ENCODE measurements at regions not wholly inside any gene's neighbourhood (a gene's known extent, or its start where the extent isn't known, plus 50 kb on each side); places are given as distances from the start of the nearest gene placed in this dataset.

DNA sequence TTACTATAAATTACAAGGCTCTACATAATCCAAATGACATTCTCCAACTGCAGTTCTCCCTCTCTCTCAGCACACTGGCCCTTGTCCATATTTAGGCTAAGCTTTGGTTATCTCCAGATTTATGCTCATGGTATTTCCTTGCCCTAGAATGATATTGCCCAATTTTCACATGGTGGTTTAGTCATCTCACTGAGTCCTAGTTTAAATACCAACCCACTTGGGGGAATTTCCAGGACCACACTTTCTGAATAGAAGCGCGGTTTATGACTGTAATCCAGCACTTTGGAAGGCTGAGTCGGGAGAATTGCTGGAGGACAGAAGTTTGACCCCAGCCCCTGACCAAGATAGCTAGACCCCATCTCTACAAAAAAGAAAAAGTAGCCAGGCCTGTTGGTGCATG, 280.1 kb upstream of the MON1B start:
- no peaks in the 10 kb centered on the region for H3K9me3 ChIP-seq (ENCODE audit: low read depth)
- no peak overlapping the region for H3K4me2 ChIP-seq
- no peaks in the 10 kb centered on the region for H3K27me3 ChIP-seq
- H3K4me1 ChIP-seq (ENCODE audit: insufficient read depth) = no peaks in the 10 kb centered on the region
- peak; percentile 19 for DNase-seq (ENCODE audit: low spot score)
- H2AFZ ChIP-seq = no peak overlapping the region
- 77% methylated on average over 3 of the region's 3 CpGs for WGBS (ENCODE audit: low lambda C conversion rate, missing lambda C conversion rate)
- no peaks in the 10 kb centered on the region for H3K9me2 ChIP-seq (replicated peaks; ENCODE audit: insufficient read depth)
- TF ChIP-seq, protein P1, sequence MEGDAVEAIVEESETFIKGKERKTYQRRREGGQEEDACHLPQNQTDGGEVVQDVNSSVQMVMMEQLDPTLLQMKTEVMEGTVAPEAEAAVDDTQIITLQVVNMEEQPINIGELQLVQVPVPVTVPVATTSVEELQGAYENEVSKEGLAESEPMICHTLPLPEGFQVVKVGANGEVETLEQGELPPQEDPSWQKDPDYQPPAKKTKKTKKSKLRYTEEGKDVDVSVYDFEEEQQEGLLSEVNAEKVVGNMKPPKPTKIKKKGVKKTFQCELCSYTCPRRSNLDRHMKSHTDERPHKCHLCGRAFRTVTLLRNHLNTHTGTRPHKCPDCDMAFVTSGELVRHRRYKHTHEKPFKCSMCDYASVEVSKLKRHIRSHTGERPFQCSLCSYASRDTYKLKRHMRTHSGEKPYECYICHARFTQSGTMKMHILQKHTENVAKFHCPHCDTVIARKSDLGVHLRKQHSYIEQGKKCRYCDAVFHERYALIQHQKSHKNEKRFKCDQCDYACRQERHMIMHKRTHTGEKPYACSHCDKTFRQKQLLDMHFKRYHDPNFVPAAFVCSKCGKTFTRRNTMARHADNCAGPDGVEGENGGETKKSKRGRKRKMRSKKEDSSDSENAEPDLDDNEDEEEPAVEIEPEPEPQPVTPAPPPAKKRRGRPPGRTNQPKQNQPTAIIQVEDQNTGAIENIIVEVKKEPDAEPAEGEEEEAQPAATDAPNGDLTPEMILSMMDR (IDR thresholded peaks at IDR 0.05; ENCODE audit: poor library complexity) = no peak
- TF ChIP-seq EZH2 (IDR thresholded peaks at IDR 0.05; ENCODE audit: borderline replicate concordance) = no peak
- no peak overlapping the region for H3K4me3 ChIP-seq
- H3K36me3 ChIP-seq (replicated peaks; ENCODE audit: insufficient read depth, low read depth) = no peaks in the 10 kb centered on the region
- no peak overlapping the region for H3K27ac ChIP-seq
- H3K79me2 ChIP-seq = no peaks in the 10 kb centered on the region
- H4K20me1 ChIP-seq (ENCODE audit: insufficient read depth, poor library complexity, severe bottlenecking) = no peaks in the 10 kb centered on the region

DNA sequence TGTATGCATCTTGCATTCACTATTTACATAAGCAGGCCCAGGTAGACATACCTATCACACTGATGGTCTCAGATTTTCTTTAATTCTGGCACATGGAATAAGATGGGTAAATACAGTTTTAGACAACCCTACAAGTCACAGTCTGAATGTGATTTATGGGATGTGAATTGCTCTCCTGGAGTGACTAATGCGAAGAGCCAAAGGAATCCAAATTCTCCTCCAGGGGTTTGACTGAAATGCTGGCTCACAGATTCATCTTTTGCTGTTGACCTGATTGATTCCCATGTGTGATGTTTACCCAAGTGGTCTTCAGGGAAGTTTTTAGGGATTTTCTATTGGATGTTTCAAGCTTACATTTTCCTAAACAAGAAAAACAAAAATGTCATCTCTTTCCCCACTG, 277.9 kb upstream of the MON1B start:
- TF ChIP-seq EZH2phosphoT487 (IDR thresholded peaks at IDR 0.05; ENCODE audit: low read depth, severe bottlenecking, unreplicated experiment) (no peak), EZH2 (IDR thresholded peaks at IDR 0.05; ENCODE audit: borderline replicate concordance) (no peak)
- TF ChIP-seq, protein P1 (IDR thresholded peaks at IDR 0.05; ENCODE audit: poor library complexity) = no peak
- H3K36me3 ChIP-seq (replicated peaks; ENCODE audit: insufficient read depth, low read depth) = no peaks in the 10 kb centered on the region
- H3K27me3 ChIP-seq = no peaks in the 10 kb centered on the region
- no peak overlapping the region for H3K4me2 ChIP-seq
- 82% methylated on average over 1 of the region's 1 CpG for WGBS (ENCODE audit: low lambda C conversion rate, missing lambda C conversion rate)
- no peak overlapping the region for H3K4me3 ChIP-seq
- no peaks in the 10 kb centered on the region for H3K9me3 ChIP-seq (ENCODE audit: low read depth)
- no peaks in the 10 kb centered on the region for H4K20me1 ChIP-seq (ENCODE audit: insufficient read depth, poor library complexity, severe bottlenecking)
- no peak overlapping the region for H3K27ac ChIP-seq
- no peak for DNase-seq (ENCODE audit: low spot score)
- H3K9me2 ChIP-seq (replicated peaks; ENCODE audit: insufficient read depth) = no peaks in the 10 kb centered on the region
- no peaks in the 10 kb centered on the region for H3K79me2 ChIP-seq
- H2AFZ ChIP-seq = no peak overlapping the region
- H3K4me1 ChIP-seq (ENCODE audit: insufficient read depth) = no peaks in the 10 kb centered on the region

DNA sequence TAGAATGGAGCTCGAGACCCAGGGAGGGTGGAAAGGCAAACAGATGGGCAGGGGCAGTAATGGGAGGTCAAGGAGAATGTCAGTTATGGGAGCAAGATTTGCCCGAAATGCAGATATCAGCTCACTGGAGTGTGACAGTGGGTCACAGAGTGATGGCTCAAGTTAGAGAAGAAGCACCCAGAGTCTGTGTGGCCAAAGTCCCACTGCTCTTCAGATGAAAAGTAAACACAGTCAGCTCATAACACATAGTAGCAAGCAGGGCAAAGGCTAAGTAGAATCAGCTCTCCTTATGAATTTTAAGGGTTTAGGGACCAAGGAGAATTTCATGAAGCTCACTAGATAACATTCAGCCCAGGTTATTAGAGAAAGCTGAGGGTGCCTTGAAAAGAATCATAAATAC, 264.9 kb upstream of the MON1B start:
- Histone ChIP-seq H3K36me3 (replicated peaks; ENCODE audit: insufficient read depth, low read depth) (no peaks in the 10 kb centered on the region), H3K79me2 (no peaks in the 10 kb centered on the region), H2AFZ (no peak overlapping the region), H3K4me2 (peak overlapping the region; percentile 41), H3K27ac (no peak overlapping the region), H3K9me3 (ENCODE audit: low read depth) (no peaks in the 10 kb centered on the region), H3K4me3 (no peak overlapping the region), H3K4me1 (ENCODE audit: insufficient read depth) (no peaks in the 10 kb centered on the region), H3K27me3 (no peaks in the 10 kb centered on the region), H3K9me2 (replicated peaks; ENCODE audit: insufficient read depth) (no peaks in the 10 kb centered on the region), H4K20me1 (ENCODE audit: insufficient read depth, poor library complexity, severe bottlenecking) (no peaks in the 10 kb centered on the region)
- peak; percentile 19 for DNase-seq (ENCODE audit: low spot score)
- no peak for TF ChIP-seq EZH2 (IDR thresholded peaks at IDR 0.05; ENCODE audit: borderline replicate concordance)
- TF ChIP-seq EZH2phosphoT487 (IDR thresholded peaks at IDR 0.05; ENCODE audit: low read depth, severe bottlenecking, unreplicated experiment) = no peak
- TF ChIP-seq, protein P1 (IDR thresholded peaks at IDR 0.05; ENCODE audit: poor library complexity) = no peak
- 74% methylated on average over 2 of the region's 2 CpGs for WGBS (ENCODE audit: low lambda C conversion rate, missing lambda C conversion rate)

DNA sequence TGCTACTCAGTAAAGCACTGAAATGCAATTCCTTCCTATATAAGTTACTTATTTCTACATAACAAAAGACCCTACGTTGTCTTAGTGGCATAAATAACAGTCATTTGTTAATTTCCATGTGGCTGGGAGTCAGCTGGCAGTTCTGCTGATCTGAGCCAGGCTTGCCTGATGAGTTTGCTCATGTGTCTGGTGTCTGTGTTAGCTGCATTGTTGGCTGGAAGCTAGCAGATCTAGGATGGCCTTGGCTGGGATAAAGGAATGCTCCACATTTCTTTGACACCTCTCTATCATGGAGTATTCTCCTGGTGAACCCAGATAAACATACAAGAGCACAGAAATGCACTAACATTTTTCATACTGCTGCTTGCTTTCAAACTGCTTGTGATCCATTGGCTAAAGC, 264.4 kb upstream of the MON1B start:
- WGBS (ENCODE audit: low lambda C conversion rate, missing lambda C conversion rate) = 32% methylated on average over 1 of the region's 1 CpG
- DNase-seq (ENCODE audit: low spot score) = peak; percentile 6
- Histone ChIP-seq H3K27me3 (no peaks in the 10 kb centered on the region), H3K36me3 (replicated peaks; ENCODE audit: insufficient read depth, low read depth) (no peaks in the 10 kb centered on the region), H3K4me3 (no peak overlapping the region), H3K4me2 (peak overlapping the region; percentile 41), H3K27ac (no peak overlapping the region), H4K20me1 (ENCODE audit: insufficient read depth, poor library complexity, severe bottlenecking) (no peaks in the 10 kb centered on the region), H3K9me3 (ENCODE audit: low read depth) (no peaks in the 10 kb centered on the region), H3K4me1 (ENCODE audit: insufficient read depth) (no peaks in the 10 kb centered on the region), H3K9me2 (replicated peaks; ENCODE audit: insufficient read depth) (no peaks in the 10 kb centered on the region), H3K79me2 (no peaks in the 10 kb centered on the region), H2AFZ (no peak overlapping the region)
- TF ChIP-seq EZH2 (IDR thresholded peaks at IDR 0.05; ENCODE audit: borderline replicate concordance) (no peak), EZH2phosphoT487 (IDR thresholded peaks at IDR 0.05; ENCODE audit: low read depth, severe bottlenecking, unreplicated experiment) (no peak)
- TF ChIP-seq, protein P1 (IDR thresholded peaks at IDR 0.05; ENCODE audit: poor library complexity) = no peak

Measured in hepatocyte (in vitro differentiated cells).